Fibroblast of lung (primary cell): ENCODE measurements at regions not wholly inside any gene's neighbourhood (a gene's known extent, or its start where the extent isn't known, plus 50 kb on each side); places are given as distances from the start of the nearest gene placed in this dataset.

ENCODE experiments used
- CTCF ChIP-seq, 2 donors: IDR thresholded peaks in 1 of 2; conservative IDR thresholded peaks in 1 of 2; 1 replicate in 1 of 2; 2 replicates in 1 of 2; pipeline ENCODE4 v1.5.1; 2011 to 2012; ENCODE audit warnings: low read length in 2 of 2, control low read depth in 1 of 2, inconsistent platforms in 1 of 2, low read depth in 1 of 2, mild to moderate bottlenecking in 1 of 2
- EZH2 ChIP-seq: IDR thresholded peaks from 2 replicates; pipeline ENCODE4 v1.5.1; 2012; ENCODE audit warnings: low read length, control low read depth, mild to moderate bottlenecking; ENCODE audit errors: missing control alignments

- no peak for TF ChIP-seq CTCF (conservative IDR thresholded peaks at IDR 0.05 in 1 of 2, IDR thresholded peaks at IDR 0.05 in 1 of 2; ENCODE audit: low read depth in 1 of 2, low read length in 2 of 2)
- no peak for TF ChIP-seq EZH2
Observed at GRCh38 chr6:142523515-142524375, 221.9 kb downstream of the ADGRG6 start.
